Neural cell (in vitro differentiated cells): ENCODE measurements at regions not wholly inside any gene's neighbourhood (a gene's known extent, or its start where the extent isn't known, plus 50 kb on each side); places are given as distances from the start of the nearest gene placed in this dataset.

ENCODE experiments used
- H2AFZ ChIP-seq: fragments of 200-600, 300-800 bp; sonication (generic), shearing (Covaris generic); 2 replicates; pipeline ENCODE4 v1.6.0; 2014; ENCODE audit warnings: low read depth, mild to moderate bottlenecking, antibody characterized with exemption, low read length, moderate library complexity
- H3F3A ChIP-seq: fragments of 200-600 bp; shearing (Covaris generic); 2 replicates; pipeline ENCODE4 v1.6.1; 2016; ENCODE audit warnings: mild to moderate bottlenecking, moderate library complexity, mixed read lengths, antibody characterized with exemption, low read length; ENCODE audit not compliant: insufficient read depth, poor library complexity, severe bottlenecking
- H3K27ac ChIP-seq: fragments of 200-600, 300-800 bp; sonication (generic), shearing (Covaris generic); 2 replicates; pipeline ENCODE4 v1.5.1; 2014; ENCODE audit warnings: mild to moderate bottlenecking, low read length, moderate library complexity
- H3K27me3 ChIP-seq: fragments of 300-800, 200-600 bp; sonication (generic), shearing (Covaris generic); 2 replicates; pipeline ENCODE4 v1.6.0; 2014; ENCODE audit warnings: mild to moderate bottlenecking, low read depth, low read length, moderate library complexity; ENCODE audit not compliant: insufficient read depth
- H3K36me3 ChIP-seq: fragments of 300-800, 200-600 bp; sonication (generic), shearing (Covaris generic); 2 replicates; pipeline ENCODE4 v1.5.1; 2014; ENCODE audit warnings: mild to moderate bottlenecking, antibody characterized with exemption, low read length, moderate library complexity; ENCODE audit not compliant: insufficient read depth
- H3K4me2 ChIP-seq: fragments of 300-800, 200-600 bp; sonication (generic), shearing (Covaris generic); 2 replicates; pipeline ENCODE4 v1.6.0; 2014; ENCODE audit warnings: mild to moderate bottlenecking, low read length
- H3K4me3 ChIP-seq: fragments of 300-800, 200-600 bp; sonication (generic), shearing (Covaris generic); 2 replicates; pipeline ENCODE4 v1.5.1; 2014; ENCODE audit warnings: mild to moderate bottlenecking, low read length, moderate library complexity
- H3K79me2 ChIP-seq: fragments of 200-600 bp; shearing (Covaris generic); replicated peaks from 2 replicates; pipeline ENCODE4 v1.6.0; 2014; ENCODE audit warnings: mild to moderate bottlenecking, low read length, moderate library complexity; ENCODE audit not compliant: insufficient read depth
- H3K9ac ChIP-seq: fragments of 300-800, 200-600 bp; sonication (generic), shearing (Covaris generic); 2 replicates; pipeline ENCODE4 v1.6.1; 2016; ENCODE audit warnings: mild to moderate bottlenecking, low read length, mixed read lengths
- H3K9me2 ChIP-seq: fragments of 200-600 bp; shearing (Covaris generic); 2 replicates; pipeline ENCODE4 v1.6.1; 2016; ENCODE audit warnings: mild to moderate bottlenecking, low read length, mixed read lengths; ENCODE audit not compliant: insufficient read depth
- H3K9me3 ChIP-seq: fragments of 200-600, 300-800 bp; sonication (generic), shearing (Covaris generic); 2 replicates; pipeline ENCODE4 v1.6.1; 2016; ENCODE audit warnings: mild to moderate bottlenecking, mixed run types, low read length, moderate library complexity, mixed read lengths
- H4K20me1 ChIP-seq: fragments of 200-600 bp; shearing (Covaris generic); 2 replicates; pipeline ENCODE4 v1.6.1; 2016; ENCODE audit warnings: mild to moderate bottlenecking, mixed run types; ENCODE audit not compliant: insufficient read depth
- EP300 ChIP-seq: fragments of 450-650 bp; conservative IDR thresholded peaks from 2 replicates; pipeline ENCODE4 v1.6.1; 2014; ENCODE audit warnings: antibody characterized with exemption, mild to moderate bottlenecking, moderate library complexity; ENCODE audit not compliant: poor library complexity, severe bottlenecking
- EZH2 ChIP-seq: fragments of 200-600, 300-800 bp; shearing (Covaris generic), sonication (generic); IDR thresholded peaks from 2 replicates; pipeline ENCODE4 v1.6.1; 2014; ENCODE audit warnings: antibody characterized with exemption, low read length, borderline replicate concordance, mild to moderate bottlenecking; ENCODE audit not compliant: insufficient read depth, poor library complexity, severe bottlenecking
- MXI1 ChIP-seq: fragments of 450-650 bp; conservative IDR thresholded peaks from 2 replicates; pipeline ENCODE4 v1.6.1; 2014; ENCODE audit warnings: antibody characterized with exemption, mild to moderate bottlenecking; ENCODE audit not compliant: poor library complexity, severe bottlenecking
- POLR2AphosphoS5 ChIP-seq: IDR thresholded peaks from 2 replicates; pipeline ENCODE4 v1.6.1; 2012
- RAD21 ChIP-seq: fragments of 450-650 bp; conservative IDR thresholded peaks from 2 replicates; pipeline ENCODE4 v1.6.1; 2014; ENCODE audit warnings: antibody characterized with exemption, mild to moderate bottlenecking, moderate library complexity
- SMC3 ChIP-seq: fragments of 450-650 bp; conservative IDR thresholded peaks from 2 replicates; pipeline ENCODE4 v1.6.1; 2014; ENCODE audit warnings: antibody characterized with exemption, mild to moderate bottlenecking, moderate library complexity; ENCODE audit not compliant: poor library complexity
- TAF1 ChIP-seq: IDR thresholded peaks from 2 replicates; pipeline ENCODE4 v1.6.1; 2012; ENCODE audit warnings: low read depth
- TF ChIP-seq, protein P1 (sequence below): fragments of 450-650 bp; IDR thresholded peaks from 2 replicates; pipeline ENCODE4 v1.5.1; 2014; ENCODE audit warnings: antibody characterized with exemption, mild to moderate bottlenecking, moderate library complexity; ENCODE audit not compliant: poor library complexity, severe bottlenecking
- TF ChIP-seq, protein P2 (sequence below): IDR thresholded peaks from 2 replicates; pipeline ENCODE4 v1.6.1; 2012; ENCODE audit warnings: borderline replicate concordance

DNA sequence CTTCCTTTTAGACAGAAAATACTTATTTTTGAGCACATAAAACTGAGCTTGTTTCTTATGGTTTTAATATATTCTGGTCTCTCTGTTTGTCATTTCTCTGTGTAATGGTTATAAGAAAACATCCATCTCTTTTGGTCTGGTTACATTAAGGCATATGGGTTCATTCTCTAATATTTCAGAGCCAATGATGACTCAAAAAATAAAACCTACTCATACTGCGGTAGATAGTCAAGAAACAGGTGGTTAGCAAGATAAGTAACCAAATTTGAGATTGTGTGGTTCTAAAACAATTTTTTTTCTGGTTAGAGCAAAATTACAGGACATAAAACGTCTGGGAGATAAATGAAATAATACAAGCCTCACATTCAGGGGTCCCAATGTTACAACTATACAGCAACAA is 654.5 kb downstream of the STIM2 start:
- H3K27ac ChIP-seq: no peak overlapping the region
- H3K9me2 ChIP-seq: no peaks in the 10 kb centered on the region
- no peaks in the 10 kb centered on the region for H3F3A ChIP-seq
- H4K20me1 ChIP-seq: no peaks in the 10 kb centered on the region
- no peak overlapping the region for H3K4me2 ChIP-seq
- TF ChIP-seq MXI1 (no peak), EP300 (no peak), EZH2 (no peak), RAD21 (no peak)
- H2AFZ ChIP-seq: no peak overlapping the region
- H3K9me3 ChIP-seq: no peaks in the 10 kb centered on the region
- no peaks in the 10 kb centered on the region for H3K27me3 ChIP-seq
- no peak overlapping the region for H3K9ac ChIP-seq
- no peaks in the 10 kb centered on the region for H3K79me2 ChIP-seq
- H3K4me3 ChIP-seq: no peak overlapping the region
- H3K36me3 ChIP-seq: no peaks in the 10 kb centered on the region

DNA sequence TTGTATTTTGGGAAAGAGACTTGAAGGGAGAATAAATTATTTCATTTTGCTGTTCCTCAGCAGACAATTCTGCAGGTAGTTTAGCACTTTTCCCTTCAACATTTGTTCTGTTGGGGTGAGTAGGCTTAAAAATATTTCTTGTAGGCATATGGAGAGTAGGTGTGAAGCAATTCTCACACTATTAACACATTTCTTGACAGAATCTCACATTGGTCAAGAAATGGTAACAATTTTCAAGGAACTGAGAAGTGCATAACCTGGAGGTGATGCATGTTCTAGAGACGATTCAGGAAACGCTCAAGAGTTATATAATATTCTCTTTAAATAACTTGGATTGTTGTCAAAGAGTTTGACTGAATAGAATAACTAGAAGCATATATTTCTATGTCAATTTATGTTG is 658.2 kb downstream of the STIM2 start:
- no peaks in the 10 kb centered on the region for H4K20me1 ChIP-seq
- no peak overlapping the region for H3K27ac ChIP-seq
- H3K9me2 ChIP-seq: no peaks in the 10 kb centered on the region
- no peaks in the 10 kb centered on the region for H3K79me2 ChIP-seq
- H2AFZ ChIP-seq: no peak overlapping the region
- no peak overlapping the region for H3K9ac ChIP-seq
- H3F3A ChIP-seq: no peaks in the 10 kb centered on the region
- H3K36me3 ChIP-seq: no peaks in the 10 kb centered on the region
- H3K4me2 ChIP-seq: no peak overlapping the region
- H3K4me3 ChIP-seq: no peak overlapping the region
- TF ChIP-seq, protein P1, sequence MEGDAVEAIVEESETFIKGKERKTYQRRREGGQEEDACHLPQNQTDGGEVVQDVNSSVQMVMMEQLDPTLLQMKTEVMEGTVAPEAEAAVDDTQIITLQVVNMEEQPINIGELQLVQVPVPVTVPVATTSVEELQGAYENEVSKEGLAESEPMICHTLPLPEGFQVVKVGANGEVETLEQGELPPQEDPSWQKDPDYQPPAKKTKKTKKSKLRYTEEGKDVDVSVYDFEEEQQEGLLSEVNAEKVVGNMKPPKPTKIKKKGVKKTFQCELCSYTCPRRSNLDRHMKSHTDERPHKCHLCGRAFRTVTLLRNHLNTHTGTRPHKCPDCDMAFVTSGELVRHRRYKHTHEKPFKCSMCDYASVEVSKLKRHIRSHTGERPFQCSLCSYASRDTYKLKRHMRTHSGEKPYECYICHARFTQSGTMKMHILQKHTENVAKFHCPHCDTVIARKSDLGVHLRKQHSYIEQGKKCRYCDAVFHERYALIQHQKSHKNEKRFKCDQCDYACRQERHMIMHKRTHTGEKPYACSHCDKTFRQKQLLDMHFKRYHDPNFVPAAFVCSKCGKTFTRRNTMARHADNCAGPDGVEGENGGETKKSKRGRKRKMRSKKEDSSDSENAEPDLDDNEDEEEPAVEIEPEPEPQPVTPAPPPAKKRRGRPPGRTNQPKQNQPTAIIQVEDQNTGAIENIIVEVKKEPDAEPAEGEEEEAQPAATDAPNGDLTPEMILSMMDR: no peak
- TF ChIP-seq EP300: no peak
- TF ChIP-seq RAD21: no peak
- no peak for TF ChIP-seq EZH2
- TF ChIP-seq MXI1: no peak
- TF ChIP-seq, protein P2, sequence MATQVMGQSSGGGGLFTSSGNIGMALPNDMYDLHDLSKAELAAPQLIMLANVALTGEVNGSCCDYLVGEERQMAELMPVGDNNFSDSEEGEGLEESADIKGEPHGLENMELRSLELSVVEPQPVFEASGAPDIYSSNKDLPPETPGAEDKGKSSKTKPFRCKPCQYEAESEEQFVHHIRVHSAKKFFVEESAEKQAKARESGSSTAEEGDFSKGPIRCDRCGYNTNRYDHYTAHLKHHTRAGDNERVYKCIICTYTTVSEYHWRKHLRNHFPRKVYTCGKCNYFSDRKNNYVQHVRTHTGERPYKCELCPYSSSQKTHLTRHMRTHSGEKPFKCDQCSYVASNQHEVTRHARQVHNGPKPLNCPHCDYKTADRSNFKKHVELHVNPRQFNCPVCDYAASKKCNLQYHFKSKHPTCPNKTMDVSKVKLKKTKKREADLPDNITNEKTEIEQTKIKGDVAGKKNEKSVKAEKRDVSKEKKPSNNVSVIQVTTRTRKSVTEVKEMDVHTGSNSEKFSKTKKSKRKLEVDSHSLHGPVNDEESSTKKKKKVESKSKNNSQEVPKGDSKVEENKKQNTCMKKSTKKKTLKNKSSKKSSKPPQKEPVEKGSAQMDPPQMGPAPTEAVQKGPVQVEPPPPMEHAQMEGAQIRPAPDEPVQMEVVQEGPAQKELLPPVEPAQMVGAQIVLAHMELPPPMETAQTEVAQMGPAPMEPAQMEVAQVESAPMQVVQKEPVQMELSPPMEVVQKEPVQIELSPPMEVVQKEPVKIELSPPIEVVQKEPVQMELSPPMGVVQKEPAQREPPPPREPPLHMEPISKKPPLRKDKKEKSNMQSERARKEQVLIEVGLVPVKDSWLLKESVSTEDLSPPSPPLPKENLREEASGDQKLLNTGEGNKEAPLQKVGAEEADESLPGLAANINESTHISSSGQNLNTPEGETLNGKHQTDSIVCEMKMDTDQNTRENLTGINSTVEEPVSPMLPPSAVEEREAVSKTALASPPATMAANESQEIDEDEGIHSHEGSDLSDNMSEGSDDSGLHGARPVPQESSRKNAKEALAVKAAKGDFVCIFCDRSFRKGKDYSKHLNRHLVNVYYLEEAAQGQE: no peak
- TF ChIP-seq TAF1: no peak
- TF ChIP-seq SMC3: no peak
- TF ChIP-seq POLR2AphosphoS5: no peak
- H3K27me3 ChIP-seq: no peaks in the 10 kb centered on the region
- no peaks in the 10 kb centered on the region for H3K9me3 ChIP-seq
